Central memory CD8-positive, alpha-beta T cell (primary cell): ENCODE measurements at regions not wholly inside any gene's neighbourhood (a gene's known extent, or its start where the extent isn't known, plus 50 kb on each side); places are given as distances from the start of the nearest gene placed in this dataset.
"Not testable (repeated sequence)": the region's sequence is repeated elsewhere in the genome, so short reads cannot be mapped to it uniquely, and the experiment has no call there.

Experiments
- ATAC-seq: fragments of 150-1000 bp; cut with Tn5 transposase; replicated peaks from 2 replicates; pipeline ENCODE4 v1.10.0; 2022; ENCODE audit warnings: mild to moderate bottlenecking, moderate FRiP score, moderate number of reproducible peaks; ENCODE audit not compliant: poor library complexity, severe bottlenecking; ENCODE audit errors: extremely low read depth
- DNase-seq, 2 donors: peaks; one replicate each; pipeline ENCODE4 v3.0.0; 2021; ENCODE audit warnings: low spot score in 2 of 2
- H3K27ac Mint-ChIP-seq: one replicate; pipeline ENCODE4 v1.8.0; 2022; ENCODE audit warnings: low read depth, mild to moderate bottlenecking, moderate library complexity, mixed read lengths
- H3K27me3 Mint-ChIP-seq: one replicate; pipeline ENCODE4 v1.8.0; 2022; ENCODE audit warnings: mixed read lengths
- H3K36me3 Mint-ChIP-seq: one replicate; pipeline ENCODE4 v1.8.0; 2022; ENCODE audit warnings: mild to moderate bottlenecking, moderate library complexity, mixed read lengths; ENCODE audit not compliant: insufficient read depth
- H3K4me1 Mint-ChIP-seq: one replicate; pipeline ENCODE4 v1.8.0; 2022; ENCODE audit warnings: mixed read lengths
- H3K4me3 Mint-ChIP-seq: one replicate; pipeline ENCODE4 v1.8.0; 2022; ENCODE audit warnings: mild to moderate bottlenecking, moderate library complexity, mixed read lengths
- H3K9me3 Mint-ChIP-seq: one replicate; pipeline ENCODE4 v1.8.0; 2022; ENCODE audit warnings: mixed read lengths

GRCh38 chr13:63236667-63237396 is 1821.2 kb upstream of the PCDH20 start:
- H3K9me3 Mint-ChIP-seq = peaks cover 20% of the 10 kb centered on the region
- not testable (repeated sequence) for DNase-seq, H3K27ac Mint-ChIP-seq, H3K36me3 Mint-ChIP-seq, H3K4me3 Mint-ChIP-seq, H3K27me3 Mint-ChIP-seq, ATAC-seq, H3K4me1 Mint-ChIP-seq

- H3K9me3 Mint-ChIP-seq = peaks cover 52% of the 10 kb centered on the region
- H3K27ac Mint-ChIP-seq, DNase-seq, ATAC-seq, H3K27me3 Mint-ChIP-seq, H3K4me3 Mint-ChIP-seq, H3K36me3 Mint-ChIP-seq, H3K4me1 Mint-ChIP-seq: not testable (repeated sequence)
Measured at GRCh38 chr13:63218596-63218995, 1802.9 kb upstream of the PCDH20 start.

- Mint-ChIP-seq H3K27ac (no peak overlapping the region), H3K4me1 (no peaks in the 10 kb centered on the region), H3K36me3 (no peaks in the 10 kb centered on the region), H3K4me3 (no peak overlapping the region), H3K9me3 (peaks cover 24% of the 10 kb centered on the region), H3K27me3 (no peaks in the 10 kb centered on the region)
- DNase-seq (no peak), ATAC-seq (no peak)
Measured at GRCh38 chr13:63209330-63210017, 1793.8 kb upstream of the PCDH20 start.

GRCh38 chr13:63208826-63209225 is 1793.2 kb upstream of the PCDH20 start:
- no peak for DNase-seq
- H3K4me3 Mint-ChIP-seq = no peak overlapping the region
- H3K9me3 Mint-ChIP-seq = peaks cover 18% of the 10 kb centered on the region
- ATAC-seq = no peak
- no peaks in the 10 kb centered on the region for H3K36me3 Mint-ChIP-seq
- H3K4me1 Mint-ChIP-seq = no peaks in the 10 kb centered on the region
- H3K27me3 Mint-ChIP-seq = no peaks in the 10 kb centered on the region
- no peak overlapping the region for H3K27ac Mint-ChIP-seq

- Mint-ChIP-seq H3K4me3 (no peak overlapping the region), H3K4me1 (no peaks in the 10 kb centered on the region), H3K27ac (no peak overlapping the region), H3K9me3 (peaks cover 9% of the 10 kb centered on the region), H3K27me3 (no peaks in the 10 kb centered on the region), H3K36me3 (no peaks in the 10 kb centered on the region)
- ATAC-seq (no peak), DNase-seq (no peak)
Measured at GRCh38 chr13:63206461-63206860, 1790.8 kb upstream of the PCDH20 start.

- Mint-ChIP-seq H3K27ac (no peak overlapping the region), H3K4me3 (no peak overlapping the region), H3K9me3 (peaks cover 13% of the 10 kb centered on the region), H3K27me3 (no peaks in the 10 kb centered on the region), H3K4me1 (no peaks in the 10 kb centered on the region), H3K36me3 (peaks cover 2% of the 10 kb centered on the region)
- ATAC-seq = no peak
- no peak for DNase-seq
Measured at GRCh38 chr13:63201493-63201892, 1785.8 kb upstream of the PCDH20 start.

GRCh38 chr13:63199508-63199907 is 1783.9 kb upstream of the PCDH20 start:
- H3K27ac Mint-ChIP-seq = no peak overlapping the region
- no peaks in the 10 kb centered on the region for H3K4me1 Mint-ChIP-seq
- peaks cover 2% of the 10 kb centered on the region for H3K36me3 Mint-ChIP-seq
- DNase-seq (no peak), ATAC-seq (no peak)
- H3K9me3 Mint-ChIP-seq = peaks cover 4% of the 10 kb centered on the region
- H3K4me3 Mint-ChIP-seq = no peak overlapping the region
- no peaks in the 10 kb centered on the region for H3K27me3 Mint-ChIP-seq

- ATAC-seq (no peak), DNase-seq (no peak)
- Mint-ChIP-seq H3K4me1 (no peaks in the 10 kb centered on the region), H3K9me3 (peaks cover 4% of the 10 kb centered on the region), H3K27me3 (no peaks in the 10 kb centered on the region), H3K4me3 (no peak overlapping the region), H3K36me3 (peaks cover 2% of the 10 kb centered on the region), H3K27ac (no peak overlapping the region)
Measured at GRCh38 chr13:63198071-63198470, 1782.4 kb upstream of the PCDH20 start.

GRCh38 chr13:63195726-63196125 is 1780.1 kb upstream of the PCDH20 start:
- peaks cover 9% of the 10 kb centered on the region for H3K9me3 Mint-ChIP-seq
- H3K27me3 Mint-ChIP-seq = no peaks in the 10 kb centered on the region
- H3K36me3 Mint-ChIP-seq = no peaks in the 10 kb centered on the region
- DNase-seq (no peak), ATAC-seq (no peak)
- H3K4me1 Mint-ChIP-seq = no peaks in the 10 kb centered on the region
- no peak overlapping the region for H3K4me3 Mint-ChIP-seq
- H3K27ac Mint-ChIP-seq = no peak overlapping the region

GRCh38 chr13:63190742-63191141 is 1775.1 kb upstream of the PCDH20 start:
- Mint-ChIP-seq H3K36me3 (no peaks in the 10 kb centered on the region), H3K27ac (no peak overlapping the region), H3K4me3 (no peak overlapping the region), H3K27me3 (no peaks in the 10 kb centered on the region), H3K4me1 (no peaks in the 10 kb centered on the region), H3K9me3 (peaks cover 17% of the 10 kb centered on the region)
- ATAC-seq = no peak
- no peak for DNase-seq

GRCh38 chr13:63190219-63190618 is 1774.6 kb upstream of the PCDH20 start:
- no peaks in the 10 kb centered on the region for H3K36me3 Mint-ChIP-seq
- H3K27ac Mint-ChIP-seq = no peak overlapping the region
- DNase-seq (no peak), ATAC-seq (no peak)
- H3K27me3 Mint-ChIP-seq = no peaks in the 10 kb centered on the region
- H3K4me1 Mint-ChIP-seq = no peaks in the 10 kb centered on the region
- H3K4me3 Mint-ChIP-seq = no peak overlapping the region
- peaks cover 17% of the 10 kb centered on the region for H3K9me3 Mint-ChIP-seq

- H3K9me3 Mint-ChIP-seq = peaks cover 17% of the 10 kb centered on the region
- no peak overlapping the region for H3K4me3 Mint-ChIP-seq
- H3K4me1 Mint-ChIP-seq = no peaks in the 10 kb centered on the region
- no peaks in the 10 kb centered on the region for H3K36me3 Mint-ChIP-seq
- H3K27me3 Mint-ChIP-seq = no peaks in the 10 kb centered on the region
- DNase-seq (no peak), ATAC-seq (no peak)
- H3K27ac Mint-ChIP-seq = no peak overlapping the region
Measured at GRCh38 chr13:63189712-63190111, 1774.1 kb upstream of the PCDH20 start.

- DNase-seq = no peak
- Mint-ChIP-seq H3K4me3 (no peak overlapping the region), H3K4me1 (no peaks in the 10 kb centered on the region), H3K9me3 (peaks cover 13% of the 10 kb centered on the region), H3K27ac (no peak overlapping the region), H3K36me3 (no peaks in the 10 kb centered on the region), H3K27me3 (no peaks in the 10 kb centered on the region)
- no peak for ATAC-seq
Measured at GRCh38 chr13:63184693-63185092, 1769.0 kb upstream of the PCDH20 start.
